Glutamatergic neuron (in vitro differentiated cells): ENCODE measurements at regions not wholly inside any gene's neighbourhood (a gene's known extent, or its start where the extent isn't known, plus 50 kb on each side); places are given as distances from the start of the nearest gene placed in this dataset.

Experiments used
- DNase-seq: peaks from one replicate; pipeline ENCODE4 v3.0.0; 2022
- H3K27ac Mint-ChIP-seq: one replicate; pipeline ENCODE4 v1.8.0; 2020; ENCODE audit warnings: mild to moderate bottlenecking, mixed read lengths, inconsistent platforms; ENCODE audit not compliant: unreplicated experiment
- H3K27me3 Mint-ChIP-seq: one replicate; pipeline ENCODE4 v1.8.0; 2020; ENCODE audit warnings: mild to moderate bottlenecking, moderate library complexity, mixed read lengths, inconsistent platforms; ENCODE audit not compliant: unreplicated experiment
- H3K36me3 Mint-ChIP-seq: one replicate; pipeline ENCODE4 v1.8.0; 2020; ENCODE audit warnings: mild to moderate bottlenecking, mixed read lengths, inconsistent platforms; ENCODE audit not compliant: unreplicated experiment
- H3K4me1 Mint-ChIP-seq: one replicate; pipeline ENCODE4 v1.8.0; 2020; ENCODE audit warnings: mild to moderate bottlenecking, low read depth, mixed read lengths, inconsistent platforms; ENCODE audit not compliant: unreplicated experiment
- H3K4me3 Mint-ChIP-seq: one replicate; pipeline ENCODE4 v1.8.0; 2020; ENCODE audit warnings: mild to moderate bottlenecking, mixed read lengths, inconsistent platforms; ENCODE audit not compliant: unreplicated experiment
- H3K9me3 Mint-ChIP-seq: one replicate; pipeline ENCODE4 v1.8.0; 2020; ENCODE audit warnings: mild to moderate bottlenecking, moderate library complexity, mixed read lengths, inconsistent platforms; ENCODE audit not compliant: unreplicated experiment
- TF ChIP-seq, protein P1 (sequence below): fragments of 200-600 bp; sonication (generic); IDR thresholded peaks from one replicate; pipeline ENCODE4 v1.5.0; 2021; ENCODE audit not compliant: partially characterized antibody, unreplicated experiment

DNA sequence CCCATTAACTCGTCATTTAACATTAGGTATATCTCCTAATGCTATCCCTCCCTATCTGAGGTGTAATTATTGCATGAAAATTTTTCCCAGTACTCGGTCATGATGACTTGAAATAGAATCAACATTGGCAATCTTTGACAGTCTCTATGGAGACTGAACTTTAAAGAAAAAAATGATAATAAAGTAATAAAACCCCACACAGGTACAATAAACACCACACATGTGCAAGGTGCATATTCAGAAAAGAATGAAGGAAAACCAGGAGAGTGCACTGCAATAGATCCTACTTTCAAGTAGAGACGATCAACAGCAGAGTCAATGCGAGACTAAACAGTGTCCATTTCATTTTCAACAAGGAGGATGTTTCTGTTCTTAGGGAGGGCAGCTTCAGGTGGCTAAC, 1253.8 kb upstream of the TMEM132C start:
- Mint-ChIP-seq H3K27ac (no peak overlapping the region), H3K27me3 (no peaks in the 10 kb centered on the region), H3K4me1 (no peaks in the 10 kb centered on the region), H3K36me3 (no peaks in the 10 kb centered on the region), H3K4me3 (no peak overlapping the region), H3K9me3 (no peaks in the 10 kb centered on the region)
- TF ChIP-seq, protein P1, sequence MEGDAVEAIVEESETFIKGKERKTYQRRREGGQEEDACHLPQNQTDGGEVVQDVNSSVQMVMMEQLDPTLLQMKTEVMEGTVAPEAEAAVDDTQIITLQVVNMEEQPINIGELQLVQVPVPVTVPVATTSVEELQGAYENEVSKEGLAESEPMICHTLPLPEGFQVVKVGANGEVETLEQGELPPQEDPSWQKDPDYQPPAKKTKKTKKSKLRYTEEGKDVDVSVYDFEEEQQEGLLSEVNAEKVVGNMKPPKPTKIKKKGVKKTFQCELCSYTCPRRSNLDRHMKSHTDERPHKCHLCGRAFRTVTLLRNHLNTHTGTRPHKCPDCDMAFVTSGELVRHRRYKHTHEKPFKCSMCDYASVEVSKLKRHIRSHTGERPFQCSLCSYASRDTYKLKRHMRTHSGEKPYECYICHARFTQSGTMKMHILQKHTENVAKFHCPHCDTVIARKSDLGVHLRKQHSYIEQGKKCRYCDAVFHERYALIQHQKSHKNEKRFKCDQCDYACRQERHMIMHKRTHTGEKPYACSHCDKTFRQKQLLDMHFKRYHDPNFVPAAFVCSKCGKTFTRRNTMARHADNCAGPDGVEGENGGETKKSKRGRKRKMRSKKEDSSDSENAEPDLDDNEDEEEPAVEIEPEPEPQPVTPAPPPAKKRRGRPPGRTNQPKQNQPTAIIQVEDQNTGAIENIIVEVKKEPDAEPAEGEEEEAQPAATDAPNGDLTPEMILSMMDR = no peak
- no peak for DNase-seq

DNA sequence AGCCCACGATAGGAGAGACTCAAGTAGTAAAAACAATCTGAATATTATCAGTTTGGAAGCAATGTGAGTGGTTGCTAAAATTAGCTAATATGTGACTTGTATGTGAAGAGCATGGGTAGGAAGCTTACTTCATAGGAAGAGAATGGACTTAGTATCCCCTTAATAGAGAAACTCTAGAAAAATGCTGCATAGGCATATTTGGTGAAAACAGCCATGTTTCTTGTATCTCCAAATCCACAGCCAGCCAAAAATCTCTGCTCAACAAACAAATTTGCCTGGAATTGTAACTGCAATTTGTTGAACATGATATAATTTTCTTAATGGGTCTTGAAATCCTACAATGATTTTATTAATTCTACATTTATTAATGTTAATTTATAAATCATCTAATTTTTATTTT, 1252.9 kb upstream of the TMEM132C start:
- TF ChIP-seq, protein P1 = no peak
- DNase-seq = no peak
- H3K27ac Mint-ChIP-seq = no peak overlapping the region
- peaks cover 2% of the 10 kb centered on the region for H3K9me3 Mint-ChIP-seq
- H3K36me3 Mint-ChIP-seq = no peaks in the 10 kb centered on the region
- H3K4me1 Mint-ChIP-seq = no peaks in the 10 kb centered on the region
- H3K27me3 Mint-ChIP-seq = no peaks in the 10 kb centered on the region
- H3K4me3 Mint-ChIP-seq = no peak overlapping the region

DNA sequence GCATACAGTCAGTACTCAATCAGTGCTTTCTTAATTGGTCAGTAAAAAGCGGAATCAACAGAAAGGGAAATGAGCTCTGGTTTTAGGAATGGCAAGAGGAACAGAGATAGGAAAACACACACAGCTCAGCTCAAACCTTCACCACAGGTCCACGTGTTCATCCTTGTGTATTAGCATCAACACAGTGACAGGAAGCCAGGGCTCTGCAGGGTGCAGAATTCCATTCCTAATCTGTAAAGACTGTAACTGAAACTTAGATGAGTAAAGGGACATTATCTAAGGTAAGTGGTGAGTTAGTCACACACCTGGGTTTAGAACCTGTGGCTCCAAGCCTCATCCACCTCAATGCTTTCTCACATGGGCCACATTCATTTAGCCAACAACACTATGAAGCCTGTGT, 1242.2 kb upstream of the TMEM132C start:
- Mint-ChIP-seq H3K27me3 (peaks cover 2% of the 10 kb centered on the region), H3K9me3 (peaks cover 11% of the 10 kb centered on the region), H3K4me1 (no peaks in the 10 kb centered on the region), H3K36me3 (peaks cover 4% of the 10 kb centered on the region), H3K4me3 (no peak overlapping the region), H3K27ac (no peak overlapping the region)
- TF ChIP-seq, protein P1 = no peak
- DNase-seq = no peak

GRCh38 chr12:127025545-127025944, 1241.4 kb upstream of the TMEM132C start:
- H3K4me1 Mint-ChIP-seq = no peaks in the 10 kb centered on the region
- H3K27ac Mint-ChIP-seq = no peak overlapping the region
- peaks cover 4% of the 10 kb centered on the region for H3K36me3 Mint-ChIP-seq
- peaks cover 2% of the 10 kb centered on the region for H3K27me3 Mint-ChIP-seq
- no peak for DNase-seq
- TF ChIP-seq, protein P1 = no peak
- peaks cover 11% of the 10 kb centered on the region for H3K9me3 Mint-ChIP-seq
- no peak overlapping the region for H3K4me3 Mint-ChIP-seq

- Mint-ChIP-seq H3K27ac (no peak overlapping the region), H3K27me3 (no peaks in the 10 kb centered on the region), H3K4me1 (no peaks in the 10 kb centered on the region), H3K4me3 (no peak overlapping the region), H3K36me3 (no peaks in the 10 kb centered on the region), H3K9me3 (no peaks in the 10 kb centered on the region)
- TF ChIP-seq, protein P1 = no peak
- DNase-seq = no peak
Observed at GRCh38 chr12:127035011-127035879, 1231.7 kb upstream of the TMEM132C start.
